ENCODE measurements at regions not wholly inside any gene's neighbourhood (a gene's known extent, or its start where the extent isn't known, plus 50 kb on each side); places are given as distances from the start of the nearest gene placed in this dataset.

DNA sequence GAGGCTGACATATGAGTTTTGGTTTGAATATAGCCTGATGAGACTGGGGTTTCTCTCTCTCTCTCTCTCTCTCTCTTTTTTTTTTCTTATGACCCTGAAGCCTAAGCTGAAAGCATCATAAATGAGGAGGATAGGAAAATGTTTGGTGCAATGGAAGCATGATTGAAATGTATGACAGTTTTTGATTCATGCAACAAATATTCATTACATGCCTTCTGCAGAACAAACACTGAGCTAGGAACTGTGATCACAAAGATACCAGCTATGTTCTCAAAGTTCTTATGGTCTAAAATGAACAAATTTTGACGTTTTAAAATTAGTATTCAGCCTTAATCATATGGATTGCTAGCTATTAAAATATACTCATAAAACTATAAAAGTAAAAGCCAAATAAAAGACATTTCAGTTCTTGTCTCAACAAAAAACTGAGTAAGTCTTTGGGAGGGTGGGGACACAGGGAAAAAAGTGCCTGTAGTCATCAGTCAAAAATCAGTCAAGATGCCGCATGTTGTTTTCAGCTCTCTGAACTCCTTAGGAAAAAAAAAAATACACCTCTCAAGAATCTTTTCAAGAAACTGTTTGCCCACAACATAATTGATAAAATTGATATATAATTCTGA lies 57.2 kb downstream of the NKX6-1 start:
- TF ChIP-seq CTCF (conservative IDR thresholded peaks at IDR 0.05; ENCODE audit: low read length), result no peak
- no peak for DNase-seq (ENCODE audit: low read depth)
- no peak overlapping the region for H3K4me3 ChIP-seq (ENCODE audit: low read length)

GRCh38 chr4:84439996-84440395 lies 59.1 kb downstream of the NKX6-1 start:
- H3K4me3 ChIP-seq (ENCODE audit: low read length), result no peak overlapping the region
- TF ChIP-seq CTCF (conservative IDR thresholded peaks at IDR 0.05; ENCODE audit: low read length), result no peak
- DNase-seq (ENCODE audit: low read depth), result no peak

- no peak for TF ChIP-seq CTCF (conservative IDR thresholded peaks at IDR 0.05; ENCODE audit: low read length)
- H3K4me3 ChIP-seq (ENCODE audit: low read length), result no peak overlapping the region
- DNase-seq (ENCODE audit: low read depth), result no peak
These were observed 62.3 kb downstream of the NKX6-1 start for GRCh38 chr4:84436812-84437211.

DNA sequence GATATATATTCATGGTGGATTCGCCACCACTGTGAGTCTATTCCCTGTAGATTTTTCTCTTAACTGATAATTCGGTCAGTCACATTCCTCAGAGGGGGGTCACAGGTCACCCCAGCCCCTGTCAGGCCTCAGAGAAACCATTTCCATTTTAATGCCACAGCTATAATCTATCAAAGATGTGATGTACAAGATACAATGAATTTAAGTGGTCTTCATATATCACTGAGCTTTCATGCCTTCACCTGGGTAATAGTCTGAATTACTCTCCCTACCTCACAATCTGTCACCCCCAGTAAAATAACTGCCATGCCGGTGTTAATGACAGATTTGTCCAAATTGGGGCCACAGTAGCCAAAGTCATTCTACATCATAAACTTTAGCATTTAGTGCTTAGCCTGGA lies 64.7 kb downstream of the NKX6-1 start:
- DNase-seq (ENCODE audit: low read depth), result no peak
- H3K4me3 ChIP-seq (ENCODE audit: low read length), result no peak overlapping the region
- TF ChIP-seq CTCF (conservative IDR thresholded peaks at IDR 0.05; ENCODE audit: low read length), result no peak

- H3K4me3 ChIP-seq (ENCODE audit: low read length), result no peak overlapping the region
- DNase-seq (ENCODE audit: low read depth), result no peak
- TF ChIP-seq CTCF (conservative IDR thresholded peaks at IDR 0.05; ENCODE audit: low read length), result no peak
These were observed 65.4 kb downstream of the NKX6-1 start for GRCh38 chr4:84433633-84434222.

DNA sequence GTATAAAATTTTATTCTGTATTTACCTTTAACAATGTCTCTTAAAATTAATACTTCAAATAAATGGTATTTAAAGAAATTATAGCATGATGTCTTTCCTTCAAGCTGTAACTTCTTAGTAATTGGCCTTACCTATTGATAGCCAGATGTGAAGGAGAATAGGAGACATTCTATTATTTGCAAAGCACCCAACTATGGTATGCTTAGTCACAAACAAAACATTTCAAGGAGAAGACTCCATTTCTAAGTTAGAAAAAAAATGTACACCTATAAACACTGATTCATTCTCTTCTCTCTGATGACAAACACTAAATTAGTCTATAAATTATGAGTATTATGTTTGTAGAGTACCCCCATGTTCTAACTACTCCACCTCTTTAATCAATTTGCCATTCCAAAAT lies 66.4 kb downstream of the NKX6-1 start:
- no peak for DNase-seq (ENCODE audit: low read depth)
- H3K4me3 ChIP-seq (ENCODE audit: low read length), result no peak overlapping the region
- TF ChIP-seq CTCF (conservative IDR thresholded peaks at IDR 0.05; ENCODE audit: low read length), result no peak

GRCh38 chr4:84420608-84421007 lies 78.5 kb downstream of the NKX6-1 start:
- TF ChIP-seq CTCF (conservative IDR thresholded peaks at IDR 0.05; ENCODE audit: low read length), result no peak
- no peak for DNase-seq (ENCODE audit: low read depth)
- no peak overlapping the region for H3K4me3 ChIP-seq (ENCODE audit: low read length)
